GM23338 (cell line): ENCODE measurements at regions not wholly inside any gene's neighbourhood (a gene's known extent, or its start where the extent isn't known, plus 50 kb on each side); places are given as distances from the start of the nearest gene placed in this dataset.

Experiments used
- EZH2phosphoT487 ChIP-seq: fragments of 200-600 bp; sonication (generic); IDR thresholded peaks from one replicate; pipeline ENCODE4 v1.8.1; 2018; ENCODE audit warnings: antibody characterized with exemption; ENCODE audit not compliant: unreplicated experiment
- TF ChIP-seq, protein P1 (sequence below), 2 experiments: fragments of 200-600 bp in 1 of 2; sonication (generic) in 1 of 2; conservative IDR thresholded peaks; 2 replicates each; pipeline versions ENCODE4 v1.5.1 to v1.6.1; 2016 to 2017; ENCODE audit warnings: antibody characterized with exemption in 2 of 2, low read depth in 2 of 2, mild to moderate bottlenecking in 2 of 2, moderate library complexity in 1 of 2
- TF ChIP-seq, protein P2 (sequence below): IDR thresholded peaks from one replicate; pipeline ENCODE4 v1.6.1; 2018; ENCODE audit warnings: antibody characterized with exemption; ENCODE audit not compliant: unreplicated experiment

GRCh38 chr5:21165344-21165743 is 1177.3 kb upstream of the CDH18 start:
- TF ChIP-seq, protein P1, sequence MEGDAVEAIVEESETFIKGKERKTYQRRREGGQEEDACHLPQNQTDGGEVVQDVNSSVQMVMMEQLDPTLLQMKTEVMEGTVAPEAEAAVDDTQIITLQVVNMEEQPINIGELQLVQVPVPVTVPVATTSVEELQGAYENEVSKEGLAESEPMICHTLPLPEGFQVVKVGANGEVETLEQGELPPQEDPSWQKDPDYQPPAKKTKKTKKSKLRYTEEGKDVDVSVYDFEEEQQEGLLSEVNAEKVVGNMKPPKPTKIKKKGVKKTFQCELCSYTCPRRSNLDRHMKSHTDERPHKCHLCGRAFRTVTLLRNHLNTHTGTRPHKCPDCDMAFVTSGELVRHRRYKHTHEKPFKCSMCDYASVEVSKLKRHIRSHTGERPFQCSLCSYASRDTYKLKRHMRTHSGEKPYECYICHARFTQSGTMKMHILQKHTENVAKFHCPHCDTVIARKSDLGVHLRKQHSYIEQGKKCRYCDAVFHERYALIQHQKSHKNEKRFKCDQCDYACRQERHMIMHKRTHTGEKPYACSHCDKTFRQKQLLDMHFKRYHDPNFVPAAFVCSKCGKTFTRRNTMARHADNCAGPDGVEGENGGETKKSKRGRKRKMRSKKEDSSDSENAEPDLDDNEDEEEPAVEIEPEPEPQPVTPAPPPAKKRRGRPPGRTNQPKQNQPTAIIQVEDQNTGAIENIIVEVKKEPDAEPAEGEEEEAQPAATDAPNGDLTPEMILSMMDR (conservative IDR thresholded peaks at IDR 0.05; ENCODE audit: low read depth in 2 of 2): no peak
- TF ChIP-seq, protein P2, sequence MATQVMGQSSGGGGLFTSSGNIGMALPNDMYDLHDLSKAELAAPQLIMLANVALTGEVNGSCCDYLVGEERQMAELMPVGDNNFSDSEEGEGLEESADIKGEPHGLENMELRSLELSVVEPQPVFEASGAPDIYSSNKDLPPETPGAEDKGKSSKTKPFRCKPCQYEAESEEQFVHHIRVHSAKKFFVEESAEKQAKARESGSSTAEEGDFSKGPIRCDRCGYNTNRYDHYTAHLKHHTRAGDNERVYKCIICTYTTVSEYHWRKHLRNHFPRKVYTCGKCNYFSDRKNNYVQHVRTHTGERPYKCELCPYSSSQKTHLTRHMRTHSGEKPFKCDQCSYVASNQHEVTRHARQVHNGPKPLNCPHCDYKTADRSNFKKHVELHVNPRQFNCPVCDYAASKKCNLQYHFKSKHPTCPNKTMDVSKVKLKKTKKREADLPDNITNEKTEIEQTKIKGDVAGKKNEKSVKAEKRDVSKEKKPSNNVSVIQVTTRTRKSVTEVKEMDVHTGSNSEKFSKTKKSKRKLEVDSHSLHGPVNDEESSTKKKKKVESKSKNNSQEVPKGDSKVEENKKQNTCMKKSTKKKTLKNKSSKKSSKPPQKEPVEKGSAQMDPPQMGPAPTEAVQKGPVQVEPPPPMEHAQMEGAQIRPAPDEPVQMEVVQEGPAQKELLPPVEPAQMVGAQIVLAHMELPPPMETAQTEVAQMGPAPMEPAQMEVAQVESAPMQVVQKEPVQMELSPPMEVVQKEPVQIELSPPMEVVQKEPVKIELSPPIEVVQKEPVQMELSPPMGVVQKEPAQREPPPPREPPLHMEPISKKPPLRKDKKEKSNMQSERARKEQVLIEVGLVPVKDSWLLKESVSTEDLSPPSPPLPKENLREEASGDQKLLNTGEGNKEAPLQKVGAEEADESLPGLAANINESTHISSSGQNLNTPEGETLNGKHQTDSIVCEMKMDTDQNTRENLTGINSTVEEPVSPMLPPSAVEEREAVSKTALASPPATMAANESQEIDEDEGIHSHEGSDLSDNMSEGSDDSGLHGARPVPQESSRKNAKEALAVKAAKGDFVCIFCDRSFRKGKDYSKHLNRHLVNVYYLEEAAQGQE: no peak
- TF ChIP-seq EZH2phosphoT487: no peak
